Embryonic facial prominence (tissue), 1 donor: ENCODE measurements at regions not wholly inside any gene's neighbourhood (a gene's known extent, or its start where the extent isn't known, plus 50 kb on each side); places are given as distances from the start of the nearest gene placed in this dataset.

ENCODE experiments used
- DNase-seq: peaks from one replicate; pipeline ENCODE4 v3.0.0-alpha.2; 2016; ENCODE audit errors: extremely low spot score

GRCh38 chr6:40722091-40722490 is 134.9 kb upstream of the LRFN2 start:
- no peak for DNase-seq

- peak; percentile 23 for DNase-seq
Measured at GRCh38 chr6:40721271-40721952, 134.2 kb upstream of the LRFN2 start.

DNA sequence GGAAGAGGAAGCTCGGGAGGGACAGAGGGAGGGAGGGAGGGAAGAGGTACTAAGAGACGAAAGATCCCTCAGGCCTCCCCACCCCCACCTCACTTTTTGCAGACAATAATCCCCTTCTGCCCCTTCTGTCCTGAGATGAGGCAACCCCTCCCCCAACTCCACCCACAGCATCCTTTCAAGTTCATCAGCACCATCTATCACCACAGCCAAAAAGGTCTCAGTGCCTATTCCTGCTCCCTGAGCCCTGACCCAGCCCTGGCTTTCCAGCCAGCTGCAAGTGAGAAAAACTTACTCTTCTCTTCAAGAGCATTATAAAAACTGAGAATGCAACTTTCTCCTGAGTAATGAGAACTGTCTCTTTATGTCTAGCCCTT is 133.2 kb upstream of the LRFN2 start:
- no peak for DNase-seq

DNA sequence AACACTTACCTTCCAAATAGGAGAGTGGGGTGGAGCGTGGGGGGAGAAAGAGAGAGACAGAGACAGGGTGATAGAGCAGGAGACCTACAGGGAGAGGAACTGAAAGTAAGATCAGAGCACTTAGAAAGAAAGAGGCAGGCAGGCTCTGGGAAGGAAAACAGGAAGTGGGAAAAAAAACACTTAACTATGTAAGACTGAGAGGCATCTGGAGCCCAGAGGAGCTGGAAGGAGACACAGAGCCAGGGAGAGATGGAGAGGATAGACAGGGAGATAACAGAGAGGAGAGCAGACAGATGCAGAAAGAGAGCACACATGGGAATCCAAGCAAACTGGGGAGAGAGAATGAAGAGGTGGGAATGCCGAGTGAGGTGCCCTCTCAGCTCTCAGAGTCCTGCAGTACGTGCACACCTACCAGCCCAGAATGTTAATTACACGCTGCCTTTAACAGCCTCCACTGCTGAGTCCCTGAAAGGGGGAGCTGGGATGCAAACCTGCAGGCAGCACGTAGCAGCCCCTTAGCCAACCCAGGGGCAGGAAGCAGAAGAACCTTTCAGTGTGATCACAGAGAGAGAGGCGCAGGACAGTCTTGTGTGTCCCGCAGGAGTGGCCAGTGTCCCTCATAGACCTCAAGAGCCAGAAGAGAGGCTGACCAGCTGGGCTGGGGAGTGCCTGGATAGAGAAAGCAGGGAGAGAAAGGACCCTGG is 132.7 kb upstream of the LRFN2 start:
- peak; percentile 48 for DNase-seq

DNA sequence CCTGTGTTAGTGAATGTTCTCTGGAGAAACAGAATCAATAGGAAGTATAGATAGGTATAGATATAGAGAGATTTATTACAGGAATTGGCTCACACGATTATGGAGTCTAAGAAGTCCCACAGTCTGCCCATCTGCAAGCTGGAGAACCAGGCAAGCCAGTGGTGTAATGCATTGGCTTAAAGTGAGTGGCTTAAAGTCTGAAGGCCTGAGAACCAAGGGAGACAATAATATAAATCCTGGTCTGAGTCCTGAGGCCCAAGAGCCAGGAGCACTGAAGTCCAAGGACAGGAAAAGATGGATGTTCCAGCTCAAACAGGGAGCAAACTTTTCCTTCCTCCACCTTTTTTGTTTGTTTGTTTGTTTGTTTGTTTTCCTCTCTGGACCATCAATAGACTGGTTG is 131.2 kb upstream of the LRFN2 start:
- no peak for DNase-seq

DNA sequence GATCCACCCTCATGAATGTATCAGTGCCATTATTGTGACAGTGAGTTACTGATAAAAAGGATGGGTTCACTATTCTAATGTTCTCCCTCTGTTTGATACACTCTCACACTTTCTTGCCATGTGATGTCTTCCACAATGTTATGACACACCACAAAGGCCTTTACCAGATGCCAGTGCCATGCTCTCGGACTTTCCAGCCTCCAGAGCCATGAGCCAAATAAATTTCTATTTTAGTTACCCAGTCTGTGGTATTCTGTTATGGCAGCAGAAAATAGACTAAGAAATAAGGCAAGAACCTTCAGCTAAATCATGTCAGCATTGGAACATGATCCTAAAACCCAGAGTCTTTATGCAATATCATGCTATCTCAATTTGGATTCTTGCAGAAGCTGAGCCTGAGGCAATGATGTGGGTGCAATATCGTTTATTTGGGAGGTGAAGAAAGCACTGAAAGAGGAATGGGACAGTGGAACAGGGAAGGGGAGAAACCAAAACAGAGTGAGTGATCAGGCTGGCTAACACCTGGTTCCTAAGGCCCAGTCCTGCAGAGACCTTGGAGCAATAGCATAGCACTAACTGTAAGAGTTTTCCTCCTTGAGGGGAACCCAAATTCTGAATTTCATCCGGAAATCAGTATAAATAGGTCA is 130.4 kb upstream of the LRFN2 start:
- no peak for DNase-seq

DNA sequence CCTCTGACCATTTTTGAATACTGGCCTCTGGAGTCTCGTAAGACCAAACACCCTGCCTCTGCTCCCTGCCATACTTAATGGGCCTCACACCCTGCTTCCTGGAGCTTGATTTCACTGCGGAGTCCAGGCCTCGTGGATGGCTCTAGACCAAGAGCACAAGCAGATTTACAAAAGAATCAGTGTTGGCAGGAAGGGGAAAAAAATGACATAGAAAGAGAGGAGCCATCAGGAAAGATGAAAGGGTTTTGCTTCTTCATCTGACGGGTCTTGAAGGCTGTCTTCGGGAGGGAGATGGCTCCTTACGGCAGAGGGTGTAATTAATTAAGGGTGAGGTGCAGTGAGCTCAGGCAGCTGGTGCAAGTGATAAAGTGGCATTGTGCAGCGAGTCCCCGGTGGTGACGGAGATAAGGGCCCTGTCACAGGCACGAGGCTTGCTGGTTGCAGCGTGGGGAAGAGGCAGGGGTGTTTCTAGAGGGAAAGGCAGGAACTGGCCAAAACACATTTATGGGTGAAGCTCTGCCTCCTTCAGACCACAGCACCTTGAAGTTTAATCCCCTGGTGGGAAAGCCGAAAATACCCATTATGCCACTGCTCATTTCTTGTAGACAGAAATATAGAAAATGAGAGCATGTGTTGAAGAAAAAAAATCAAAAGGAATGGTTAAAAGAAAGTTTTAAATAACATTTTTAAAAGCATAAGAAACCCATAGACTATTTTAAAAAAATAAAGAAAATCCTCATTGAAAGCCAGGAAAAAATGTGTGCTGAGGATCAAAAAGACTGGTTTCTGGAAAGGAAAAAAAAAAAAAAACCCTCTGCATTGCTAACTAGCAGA is 128.6 kb upstream of the LRFN2 start:
- DNase-seq, result no peak

DNA sequence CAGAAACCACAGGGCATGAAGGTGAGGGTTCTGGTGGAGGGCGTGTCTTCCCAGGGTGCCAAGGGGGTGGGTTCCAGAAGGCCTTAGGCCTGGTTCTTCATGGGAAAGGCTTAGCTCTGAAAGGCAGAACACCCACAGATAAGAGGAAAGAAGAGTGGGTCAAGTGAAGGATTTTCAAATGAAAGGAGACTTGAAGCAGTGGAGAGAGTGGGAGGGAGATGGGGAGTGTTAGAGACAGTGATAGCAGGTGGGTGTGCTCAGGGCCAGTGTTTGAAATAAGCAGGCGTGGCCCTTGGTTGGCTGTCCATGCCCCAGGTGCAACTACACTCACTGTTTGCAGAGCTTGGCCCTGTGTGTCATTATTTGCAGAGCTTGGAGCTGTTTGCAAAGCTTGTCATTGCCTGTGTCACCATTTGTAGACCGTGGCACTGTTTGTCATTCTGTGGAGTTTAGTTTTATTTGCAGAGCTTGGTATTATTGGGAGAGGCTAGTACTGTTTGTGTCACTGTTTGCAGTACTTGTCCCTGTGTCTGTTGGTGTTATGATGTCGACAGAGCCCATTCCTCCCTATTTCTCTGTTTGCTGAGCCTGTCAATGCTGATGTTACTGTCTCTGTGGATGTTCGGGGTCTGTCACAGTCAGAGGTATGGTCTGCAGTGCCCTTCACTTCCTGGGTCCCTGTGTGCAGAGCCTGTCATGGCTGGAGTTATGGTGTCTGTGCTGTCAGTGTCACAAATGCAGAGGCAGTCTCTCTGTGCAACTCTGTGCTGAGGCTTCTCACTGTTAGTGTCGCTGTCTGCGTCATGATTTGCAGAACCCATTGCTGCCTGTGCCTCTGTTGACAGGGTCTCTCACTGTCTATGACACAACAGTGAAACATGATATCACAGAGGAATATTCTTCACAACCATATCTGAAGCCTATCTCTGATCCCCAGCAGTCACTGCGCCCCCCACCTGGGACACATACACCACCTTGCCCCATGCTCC is 127.7 kb upstream of the LRFN2 start:
- no peak for DNase-seq

DNA sequence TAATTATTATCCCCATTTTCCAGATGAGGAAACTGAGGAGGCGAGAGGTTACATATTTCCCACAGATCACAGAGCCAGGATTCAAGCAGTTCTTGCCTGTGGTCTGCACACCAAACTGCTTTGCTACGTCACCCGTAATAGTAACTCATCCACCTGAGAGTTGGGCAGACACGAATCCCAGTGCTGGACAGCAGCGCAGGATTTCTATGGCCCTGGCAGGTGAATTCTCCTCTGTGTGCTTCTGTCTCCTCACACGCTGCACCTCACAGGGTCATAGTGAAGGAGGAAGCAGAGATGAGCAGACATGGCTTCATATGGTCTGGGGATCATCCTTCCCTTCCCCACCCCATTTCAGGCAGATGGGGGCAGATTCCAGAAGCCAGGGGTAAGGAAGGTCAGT is 127.0 kb upstream of the LRFN2 start:
- no peak for DNase-seq

DNA sequence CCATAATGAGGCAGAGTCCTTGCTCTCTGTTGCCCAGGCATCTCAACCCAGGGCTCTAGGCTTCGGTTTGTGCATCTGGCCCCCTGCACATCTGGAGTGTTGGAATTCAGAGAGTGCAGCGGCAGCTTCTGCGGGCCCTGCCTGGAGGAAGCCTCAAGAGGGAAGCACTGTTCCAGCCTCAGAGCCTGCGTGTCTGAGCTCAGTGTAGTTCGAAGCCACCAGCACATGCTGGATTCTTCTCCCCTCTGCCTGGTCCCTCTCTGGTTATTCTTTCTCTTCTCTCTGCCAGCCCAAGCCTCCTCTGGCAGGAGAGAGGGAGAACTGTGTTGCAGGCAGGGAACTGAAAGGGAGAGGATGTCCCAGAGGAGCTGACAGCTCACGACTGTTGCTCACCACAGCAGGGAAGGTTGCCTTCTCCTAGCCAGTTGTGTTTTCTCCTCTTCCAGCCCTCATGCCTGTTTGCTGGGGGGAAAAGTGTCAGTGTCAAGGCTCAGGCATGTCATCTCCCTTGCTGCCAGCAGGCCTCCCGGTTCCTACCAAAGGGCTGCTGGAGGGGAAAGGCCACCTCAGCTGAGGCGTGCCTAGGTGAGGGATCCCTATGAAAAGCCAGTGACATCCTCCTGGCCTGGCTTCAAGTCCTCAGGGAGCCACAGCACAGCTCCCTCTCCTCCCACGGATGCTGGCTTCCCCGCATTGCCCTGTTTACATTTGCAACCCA is 126.0 kb upstream of the LRFN2 start:
- DNase-seq, result no peak

DNA sequence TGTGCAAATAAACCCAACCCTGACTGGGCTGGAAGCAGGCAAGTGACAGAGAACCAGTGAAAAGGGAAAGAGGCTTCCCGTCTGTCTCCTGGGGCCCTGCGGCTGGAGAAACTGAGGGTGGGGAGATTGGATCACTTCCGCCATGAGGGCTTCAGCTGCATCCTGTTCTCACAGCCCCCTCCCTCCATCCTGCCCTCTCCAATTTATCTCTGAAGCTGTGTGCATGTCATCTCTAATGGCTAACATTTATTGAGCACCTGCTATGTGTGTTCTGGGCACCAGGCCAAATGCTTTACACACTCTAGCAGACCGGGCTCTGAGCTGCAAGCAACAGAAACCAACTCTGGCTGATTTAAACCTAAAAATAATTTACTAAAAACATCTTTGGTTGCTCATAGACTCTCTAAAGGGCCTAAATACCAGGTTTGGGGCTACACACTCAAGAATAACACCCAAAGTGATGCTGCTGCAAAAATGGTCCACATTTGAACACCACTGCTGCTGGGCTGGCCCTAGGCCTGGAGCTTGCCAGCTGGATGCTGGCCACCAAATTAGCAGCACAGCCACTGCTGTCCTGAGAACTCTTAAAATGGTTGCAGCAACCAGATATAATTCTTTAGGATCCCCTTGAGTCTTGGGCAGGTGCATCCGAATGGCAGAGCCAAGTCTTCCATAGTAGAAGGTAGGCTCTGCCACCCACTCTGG is 123.6 kb upstream of the LRFN2 start:
- no peak for DNase-seq

GRCh38 chr6:40708049-40708448 is 120.9 kb upstream of the LRFN2 start:
- DNase-seq, result no peak

DNA sequence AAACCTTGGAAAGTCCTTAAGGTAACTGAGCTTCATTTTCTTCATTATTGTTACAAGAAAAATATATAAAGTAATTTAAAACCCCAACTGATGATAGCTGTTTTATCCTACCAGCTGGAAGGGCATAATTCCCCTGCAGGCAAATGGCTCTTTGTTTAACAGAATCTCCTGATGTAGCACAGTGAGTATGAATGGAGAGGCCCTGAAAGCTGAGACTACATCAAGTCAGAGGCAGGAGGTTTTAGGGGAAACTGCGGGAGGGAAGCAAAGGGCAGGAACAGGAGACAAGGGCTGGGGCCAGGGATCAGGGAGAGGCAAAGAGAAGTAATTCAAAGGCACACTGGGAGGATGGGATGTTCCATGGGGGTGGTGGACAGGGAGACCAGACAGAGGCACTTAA is 119.0 kb upstream of the LRFN2 start:
- DNase-seq, result no peak

DNA sequence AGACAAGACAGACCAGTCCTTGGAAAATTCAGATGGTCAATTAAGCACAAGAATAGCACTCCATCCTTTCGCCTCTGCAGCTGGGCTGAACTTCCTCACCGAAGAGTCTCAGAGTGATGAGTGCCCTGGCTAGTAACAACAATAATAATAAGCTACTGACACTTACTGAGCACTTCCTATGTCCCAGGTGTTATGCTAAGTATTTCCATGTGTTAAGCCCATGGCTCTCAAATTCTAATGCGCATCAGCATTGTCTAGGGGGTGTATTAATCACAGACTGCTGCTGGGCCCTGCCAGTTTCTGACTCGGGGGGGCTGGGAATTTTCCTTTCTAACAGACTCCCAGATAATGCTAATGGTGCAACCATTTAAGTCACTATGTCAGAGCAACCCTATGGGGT is 118.2 kb upstream of the LRFN2 start:
- DNase-seq, result no peak

DNA sequence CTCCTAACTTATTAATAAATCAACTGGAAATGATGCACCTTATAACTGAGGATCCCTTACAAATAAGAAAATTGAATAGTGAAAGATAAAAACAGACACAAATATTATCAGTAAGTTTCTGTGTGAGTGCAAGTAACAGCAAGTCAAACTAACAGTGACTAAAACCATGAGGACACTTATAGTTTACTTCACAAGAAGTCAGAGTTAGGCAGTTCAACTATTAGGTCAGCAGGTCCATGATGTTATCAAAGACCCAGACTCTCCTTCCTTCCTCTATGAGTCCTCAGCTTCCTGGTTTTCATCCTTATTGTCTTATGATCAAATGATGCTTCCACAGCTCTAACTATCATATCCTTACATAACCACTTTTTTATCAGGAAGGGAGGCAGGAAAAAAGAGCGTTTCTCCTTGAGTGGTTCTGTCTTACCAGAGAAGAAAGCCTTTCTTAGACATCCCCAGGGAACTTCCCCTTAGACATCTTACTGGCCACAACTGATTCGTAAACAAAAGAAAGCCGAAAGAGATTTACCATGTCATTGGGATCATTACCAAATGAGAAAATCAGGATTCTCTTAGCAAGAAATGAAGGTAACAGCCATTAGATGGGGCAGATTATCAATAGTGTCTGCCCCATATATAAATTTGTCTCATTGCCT is 114.3 kb upstream of the LRFN2 start:
- DNase-seq, result no peak

DNA sequence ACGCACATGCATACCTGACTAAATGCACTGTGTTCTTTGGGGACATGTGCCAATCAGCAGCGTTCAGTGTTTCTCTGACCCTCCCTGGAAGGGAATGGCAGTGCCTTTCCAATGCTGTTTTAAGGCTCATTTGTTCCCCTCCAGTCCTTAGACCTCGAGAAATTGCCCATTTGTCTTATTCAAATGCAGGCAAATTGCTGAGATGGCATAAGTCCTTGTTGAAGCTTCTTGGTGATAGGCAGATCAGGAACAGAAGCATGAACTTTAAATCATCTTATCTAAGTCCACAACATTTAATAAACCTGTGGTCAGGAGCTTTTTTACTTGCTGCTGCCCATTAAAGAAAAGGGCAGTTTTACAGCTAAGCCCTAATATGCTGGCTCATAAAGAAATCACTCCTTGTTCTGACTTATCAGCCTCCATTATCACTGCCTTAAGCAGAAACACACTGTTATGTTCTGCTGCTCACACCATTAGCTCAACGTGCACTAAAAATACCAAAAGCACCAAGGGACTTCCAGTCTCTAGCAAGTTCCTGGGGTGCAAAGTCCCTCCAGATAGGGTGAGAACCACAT is 112.9 kb upstream of the LRFN2 start:
- no peak for DNase-seq

- no peak for DNase-seq
Measured at GRCh38 chr6:40695750-40696415, 108.7 kb upstream of the LRFN2 start.

- DNase-seq, result no peak
Measured at GRCh38 chr6:40695114-40695513, 108.0 kb upstream of the LRFN2 start.
